Suprapubic skin (tissue), 2 donors: ENCODE measurements at regions not wholly inside any gene's neighbourhood (a gene's known extent, or its start where the extent isn't known, plus 50 kb on each side); places are given as distances from the start of the nearest gene placed in this dataset.

Experiments used
- EP300 ChIP-seq: sonication (generic); formaldehyde crosslinking; IDR thresholded peaks from one replicate; pipeline ENCODE4 v1.6.1; 2017; ENCODE audit warnings: antibody characterized with exemption
- POLR2A ChIP-seq, 2 donors: fragments of 450-650 bp; IDR thresholded peaks; one replicate each; pipeline ENCODE4 v1.6.1; 2017; ENCODE audit warnings: antibody characterized with exemption in 2 of 2, mild to moderate bottlenecking in 2 of 2, moderate library complexity in 2 of 2

DNA sequence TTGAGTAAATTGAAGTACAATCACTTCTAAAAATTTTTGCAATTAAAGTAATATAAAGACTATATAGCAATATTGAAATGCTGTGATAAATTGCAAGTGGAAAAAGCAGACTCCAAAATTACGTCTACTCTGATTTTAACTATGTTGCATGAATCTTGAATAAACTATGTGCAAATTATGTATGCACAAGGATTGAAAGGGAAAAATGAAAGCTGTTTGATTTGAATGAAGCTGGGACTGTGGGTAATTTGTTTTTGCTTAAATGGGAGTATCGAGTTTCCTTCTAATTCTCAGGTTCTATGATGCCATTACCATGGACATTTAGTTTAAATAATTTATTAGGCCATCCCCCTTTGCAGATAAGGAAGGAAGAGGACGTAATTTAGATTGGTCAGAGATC is 198.7 kb upstream of the MYLIP start:
- TF ChIP-seq POLR2A (IDR thresholded peaks at IDR 0.05) (no peak), EP300 (no peak)
